ENCODE measurements at regions not wholly inside any gene's neighbourhood (a gene's known extent, or its start where the extent isn't known, plus 50 kb on each side); places are given as distances from the start of the nearest gene placed in this dataset.

GRCh38 chr4:41456559-41457101 lies 81.3 kb upstream of the LIMCH1 start:
- TF ChIP-seq CTCF (IDR thresholded peaks at IDR 0.05) (no peak), POLR2AphosphoS5 (IDR thresholded peaks at IDR 0.05) (no peak), POLR2A (IDR thresholded peaks at IDR 0.05; ENCODE audit: low read depth) (no peak), EP300 (IDR thresholded peaks at IDR 0.05) (no peak)

Data from esophagus muscularis mucosa (tissue), 4 donors.